H9 (cell line): ENCODE measurements at regions not wholly inside any gene's neighbourhood (a gene's known extent, or its start where the extent isn't known, plus 50 kb on each side); places are given as distances from the start of the nearest gene placed in this dataset.

Experiments
- DNase-seq: peaks from one replicate; pipeline ENCODE4 v3.0.0-alpha.2; 2017
- H2AFZ ChIP-seq: one replicate; pipeline ENCODE4 v1.6.1; 2013; ENCODE audit warnings: mild to moderate bottlenecking, low read length, control low read depth, moderate library complexity
- H2AK5ac ChIP-seq: 2 replicates; pipeline ENCODE4 v1.6.1; 2013; ENCODE audit warnings: low read length, control low read depth, mixed read lengths; ENCODE audit not compliant: insufficient read length
- H2BK120ac ChIP-seq: one replicate; pipeline ENCODE4 v1.6.1; 2013; ENCODE audit warnings: low read depth, mild to moderate bottlenecking, low read length, control low read depth, inconsistent platforms; ENCODE audit not compliant: poor library complexity, severe bottlenecking
- H2BK12ac ChIP-seq: 2 replicates; pipeline ENCODE4 v1.6.1; 2013; ENCODE audit warnings: low read length, control low read depth, mixed read lengths, low read depth; ENCODE audit not compliant: insufficient read length
- H2BK15ac ChIP-seq: 2 replicates; pipeline ENCODE4 v1.6.1; 2013; ENCODE audit warnings: low read depth, low read length, control low read depth
- H2BK20ac ChIP-seq: one replicate; pipeline ENCODE4 v1.6.1; 2013; ENCODE audit warnings: low read depth, mild to moderate bottlenecking, low read length, control low read depth, inconsistent platforms; ENCODE audit not compliant: poor library complexity, severe bottlenecking
- H2BK5ac ChIP-seq: 2 replicates; pipeline ENCODE4 v1.6.1; 2013; ENCODE audit warnings: low read length, control low read depth, mixed read lengths; ENCODE audit not compliant: insufficient read length
- H3K14ac ChIP-seq: 2 replicates; pipeline ENCODE4 v1.6.1; 2013; ENCODE audit warnings: low read length, control low read depth; ENCODE audit not compliant: insufficient read depth
- H3K18ac ChIP-seq: 2 replicates; pipeline ENCODE4 v1.6.1; 2013; ENCODE audit warnings: low read depth, mild to moderate bottlenecking, mixed read lengths, low read length, control low read depth; ENCODE audit not compliant: insufficient read length
- H3K23ac ChIP-seq: 2 replicates; pipeline ENCODE4 v1.6.1; 2013; ENCODE audit warnings: low read length, control low read depth, mixed read lengths, low read depth; ENCODE audit not compliant: insufficient read length
- H3K23me2 ChIP-seq: 2 replicates; pipeline ENCODE4 v1.6.1; 2013; ENCODE audit warnings: low read depth, mild to moderate bottlenecking, mixed read lengths, low read length, control low read depth; ENCODE audit not compliant: insufficient read length, poor library complexity, severe bottlenecking
- H3K27ac ChIP-seq: 2 replicates; pipeline ENCODE4 v1.5.1; 2013; ENCODE audit warnings: low read length, control low read depth, mixed read lengths, low read depth; ENCODE audit not compliant: insufficient read length
- H3K27me3 ChIP-seq: 2 replicates; pipeline ENCODE4 v1.6.1; 2013; ENCODE audit warnings: low read length, control low read depth, inconsistent platforms; ENCODE audit not compliant: insufficient read depth
- H3K4ac ChIP-seq: 2 replicates; pipeline ENCODE4 v1.6.1; 2013; ENCODE audit warnings: low read depth, mild to moderate bottlenecking, control low read depth, inconsistent platforms, low read length, moderate library complexity
- H3K4me1 ChIP-seq: 2 replicates; pipeline ENCODE4 v1.6.1; 2013; ENCODE audit warnings: low read length, control low read depth, inconsistent platforms; ENCODE audit not compliant: insufficient read depth
- H3K4me2 ChIP-seq: 2 replicates; pipeline ENCODE4 v1.6.1; 2013; ENCODE audit warnings: low read length, control low read depth, mixed read lengths; ENCODE audit not compliant: insufficient read length, insufficient read depth
- H3K56ac ChIP-seq: 2 replicates; pipeline ENCODE4 v1.6.1; 2013; ENCODE audit warnings: low read depth, mild to moderate bottlenecking, mixed read lengths, low read length, control low read depth; ENCODE audit not compliant: insufficient read length
- H3K79me1 ChIP-seq: 2 replicates; pipeline ENCODE4 v1.6.1; 2013; ENCODE audit warnings: low read depth, mild to moderate bottlenecking, moderate library complexity, low read length, control low read depth, inconsistent platforms; ENCODE audit not compliant: insufficient read depth, poor library complexity, severe bottlenecking
- H3K79me2 ChIP-seq: 2 replicates; pipeline ENCODE4 v1.6.1; 2013; ENCODE audit warnings: low read length, control low read depth, inconsistent platforms; ENCODE audit not compliant: insufficient read depth
- H3K9ac ChIP-seq: 2 replicates; pipeline ENCODE4 v1.6.1; 2013; ENCODE audit warnings: low read length, control low read depth, mixed read lengths; ENCODE audit not compliant: insufficient read length; ENCODE audit errors: extremely low read depth
- H3K9me3 ChIP-seq: one replicate; pipeline ENCODE4 v1.6.1; 2013; ENCODE audit warnings: low read depth, low read length, inconsistent platforms; ENCODE audit not compliant: control insufficient read depth
- H3T11ph ChIP-seq: one replicate; pipeline ENCODE4 v1.6.1; 2013; ENCODE audit warnings: mild to moderate bottlenecking, low read length, control low read depth, inconsistent platforms
- H4K20me1 ChIP-seq: one replicate; pipeline ENCODE4 v1.6.1; 2013; ENCODE audit not compliant: control insufficient read depth, insufficient read length, insufficient read depth
- H4K5ac ChIP-seq: 2 replicates; pipeline ENCODE4 v1.6.1; 2013; ENCODE audit warnings: low read depth, mild to moderate bottlenecking, mixed read lengths, low read length, control low read depth; ENCODE audit not compliant: insufficient read length
- H4K8ac ChIP-seq: replicated peaks from 2 replicates; pipeline ENCODE4 v1.6.1; 2013; ENCODE audit warnings: low read length, control low read depth, mixed read lengths, low read depth; ENCODE audit not compliant: insufficient read length
- H4K91ac ChIP-seq: 2 replicates; pipeline ENCODE4 v1.6.1; 2013; ENCODE audit warnings: low read depth, mild to moderate bottlenecking, moderate library complexity, mixed read lengths, low read length, control low read depth; ENCODE audit not compliant: insufficient read length
- H3K27ac Mint-ChIP-seq, 3 experiments: 2 replicates in 2 of 3; 3 replicates in 1 of 3; pipeline ENCODE4 v1.8.0; 2020 to 2021; ENCODE audit warnings: mixed read lengths in 3 of 3, mild to moderate bottlenecking in 1 of 3, moderate library complexity in 1 of 3
- H3K27me3 Mint-ChIP-seq: 2 replicates; pipeline ENCODE4 v1.8.0; 2021; ENCODE audit warnings: low read depth, mild to moderate bottlenecking, moderate library complexity, mixed read lengths
- H3K36me3 Mint-ChIP-seq, 3 experiments: 2 replicates in 2 of 3; 3 replicates in 1 of 3; pipeline ENCODE4 v1.8.0; 2020 to 2021; ENCODE audit warnings: low read depth in 3 of 3, mixed read lengths in 3 of 3; ENCODE audit not compliant: insufficient read depth in 1 of 3
- H3K4me1 Mint-ChIP-seq, 2 experiments: 2 replicates each; pipeline ENCODE4 v1.8.0; 2020; ENCODE audit warnings: mixed read lengths in 2 of 2
- H3K4me3 Mint-ChIP-seq, 2 experiments: 2 replicates in 1 of 2; 3 replicates in 1 of 2; pipeline ENCODE4 v1.8.0; 2020 to 2021; ENCODE audit warnings: mild to moderate bottlenecking in 2 of 2, mixed read lengths in 2 of 2, moderate library complexity in 1 of 2
- H3K9me3 Mint-ChIP-seq, 2 experiments: 2 replicates in 1 of 2; 3 replicates in 1 of 2; pipeline ENCODE4 v1.8.0; 2020; ENCODE audit warnings: mild to moderate bottlenecking in 2 of 2, mixed read lengths in 2 of 2, moderate library complexity in 1 of 2
- WGBS: extraction: QIAGEN DNeasy Blood & Tissue Kit; methylation state at CpG from one replicate; pipeline ENCODE4 v1.1.7; 2013; ENCODE audit warnings: missing lambda C conversion rate, low lambda C conversion rate, mixed read lengths; ENCODE audit not compliant: insufficient read length; ENCODE audit errors: extremely low coverage; 5-methylcytosine and 5-hydroxymethylcytosine counted together
- TF ChIP-seq, protein P1 (sequence below): fragments of 200-600 bp; sonication (generic); conservative IDR thresholded peaks from 3 replicates; pipeline ENCODE4 v1.8.0; 2021; ENCODE audit warnings: antibody characterized with exemption, mild to moderate bottlenecking

DNA sequence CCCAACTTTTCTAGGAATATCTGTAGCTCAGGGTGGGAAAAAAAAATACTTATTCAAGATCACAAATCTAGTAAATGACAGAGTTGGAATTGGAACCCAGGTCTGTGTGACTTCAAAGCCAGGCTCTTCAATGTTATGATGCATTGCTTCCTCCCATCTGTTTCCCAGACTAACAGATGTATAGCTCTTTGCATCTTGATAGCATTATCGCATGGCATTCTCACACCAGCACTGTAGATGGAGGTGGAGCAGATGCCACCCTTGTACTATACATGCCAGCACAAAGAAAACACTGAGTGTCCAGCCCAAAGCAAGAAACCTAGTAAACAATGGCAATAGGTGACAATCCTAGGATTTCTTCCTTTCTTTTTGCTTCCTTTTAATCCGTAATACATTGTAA lies 497.3 kb downstream of the NEBL start:
- WGBS: no CpG with 5 or more reads among the region's 2 CpGs
- no peak overlapping the region for H3K4ac ChIP-seq
- H3K4me3 Mint-ChIP-seq: no peak overlapping the region

More for the DNA sequence above, 497.3 kb downstream of the NEBL start:
- no peak overlapping the region for H3K56ac ChIP-seq
- no peak overlapping the region for H3K9ac ChIP-seq
- H3K18ac ChIP-seq: no peak overlapping the region
- no peaks in the 10 kb centered on the region for H3K79me1 ChIP-seq
- H2BK12ac ChIP-seq: no peak overlapping the region
- Mint-ChIP-seq H3K27ac (no peak overlapping the region), H3K27me3 (no peaks in the 10 kb centered on the region), H3K9me3 (no peaks in the 10 kb centered on the region; a peak in 1 of 5 replicates), H3K4me1 (no peaks in the 10 kb centered on the region), H3K36me3 (peaks cover 0 to 5% (median 5%) of the 10 kb centered on the region in 3 experiments; a peak in 2 of 7 replicates)
- H3K4me1 ChIP-seq: 0 out of 2 replicates have a peak, but pooled peaks cover 2% of the 10 kb centered on the region
- no peaks in the 10 kb centered on the region for H4K20me1 ChIP-seq
- H4K5ac ChIP-seq: no peak overlapping the region
- H2BK15ac ChIP-seq: no peak overlapping the region
- H4K91ac ChIP-seq: no peak overlapping the region
- no peak overlapping the region for H3T11ph ChIP-seq
- H3K23me2 ChIP-seq: no peaks in the 10 kb centered on the region
- H4K8ac ChIP-seq: no peak overlapping the region
- DNase-seq: no peak
- H3K23ac ChIP-seq: no peak overlapping the region
- TF ChIP-seq, protein P1, sequence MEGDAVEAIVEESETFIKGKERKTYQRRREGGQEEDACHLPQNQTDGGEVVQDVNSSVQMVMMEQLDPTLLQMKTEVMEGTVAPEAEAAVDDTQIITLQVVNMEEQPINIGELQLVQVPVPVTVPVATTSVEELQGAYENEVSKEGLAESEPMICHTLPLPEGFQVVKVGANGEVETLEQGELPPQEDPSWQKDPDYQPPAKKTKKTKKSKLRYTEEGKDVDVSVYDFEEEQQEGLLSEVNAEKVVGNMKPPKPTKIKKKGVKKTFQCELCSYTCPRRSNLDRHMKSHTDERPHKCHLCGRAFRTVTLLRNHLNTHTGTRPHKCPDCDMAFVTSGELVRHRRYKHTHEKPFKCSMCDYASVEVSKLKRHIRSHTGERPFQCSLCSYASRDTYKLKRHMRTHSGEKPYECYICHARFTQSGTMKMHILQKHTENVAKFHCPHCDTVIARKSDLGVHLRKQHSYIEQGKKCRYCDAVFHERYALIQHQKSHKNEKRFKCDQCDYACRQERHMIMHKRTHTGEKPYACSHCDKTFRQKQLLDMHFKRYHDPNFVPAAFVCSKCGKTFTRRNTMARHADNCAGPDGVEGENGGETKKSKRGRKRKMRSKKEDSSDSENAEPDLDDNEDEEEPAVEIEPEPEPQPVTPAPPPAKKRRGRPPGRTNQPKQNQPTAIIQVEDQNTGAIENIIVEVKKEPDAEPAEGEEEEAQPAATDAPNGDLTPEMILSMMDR: no peak
- no peaks in the 10 kb centered on the region for H3K27me3 ChIP-seq
- H2BK20ac ChIP-seq: no peak overlapping the region
- H3K27ac ChIP-seq: no peak overlapping the region
- no peak overlapping the region for H2AK5ac ChIP-seq
- no peaks in the 10 kb centered on the region for H3K9me3 ChIP-seq
- H2BK5ac ChIP-seq: no peak overlapping the region
- H2BK120ac ChIP-seq: no peak overlapping the region
- H3K14ac ChIP-seq: no peak overlapping the region
- no peaks in the 10 kb centered on the region for H3K79me2 ChIP-seq
- H2AFZ ChIP-seq: no peak overlapping the region
- H3K4me2 ChIP-seq: no peak overlapping the region
